Activated CD4-positive, CD25-positive, alpha-beta regulatory T cell treated with anti-CD3 and anti-CD28 coated beads, Interleukin-2, amount 50 U/mL, for 24 hours (primary cell): ENCODE measurements at regions not wholly inside any gene's neighbourhood (a gene's known extent, or its start where the extent isn't known, plus 50 kb on each side); places are given as distances from the start of the nearest gene placed in this dataset.

ENCODE experiments used
- ATAC-seq, 2 donors: fragments of 150-1000 bp; cut with Tn5 transposase; one replicate each; pipeline ENCODE4 v1.10.0; 2021; ENCODE audit warnings: mild to moderate bottlenecking in 1 of 2, moderate library complexity in 1 of 2

GRCh38 chr9:89655990-89656657 lies 51.3 kb downstream of the GADD45G start:
- ATAC-seq, result peak in 1 of 2 donors; percentile 16

DNA sequence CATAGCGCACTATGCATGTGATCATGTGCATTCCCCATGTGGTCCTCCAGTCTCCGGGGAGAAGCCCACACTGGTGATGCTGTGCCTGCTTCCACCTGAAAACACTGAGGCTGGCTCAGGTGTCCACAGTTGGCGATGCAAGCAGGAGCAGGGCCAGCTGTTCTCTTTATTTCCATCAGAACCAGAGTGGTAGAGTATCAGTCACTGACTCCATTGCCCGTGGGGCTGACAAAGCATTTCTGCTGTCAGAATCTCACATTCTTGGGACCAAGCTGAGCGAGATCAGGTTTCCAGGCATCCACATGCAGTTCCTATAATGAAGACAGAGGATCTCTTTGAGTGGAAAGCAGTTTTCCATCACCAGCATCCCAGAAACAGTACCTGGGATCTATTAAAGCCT lies 52.5 kb downstream of the GADD45G start:
- ATAC-seq, result no peak

GRCh38 chr9:89657765-89658164 lies 53.0 kb downstream of the GADD45G start:
- peak; percentile 86 to 87 for ATAC-seq

DNA sequence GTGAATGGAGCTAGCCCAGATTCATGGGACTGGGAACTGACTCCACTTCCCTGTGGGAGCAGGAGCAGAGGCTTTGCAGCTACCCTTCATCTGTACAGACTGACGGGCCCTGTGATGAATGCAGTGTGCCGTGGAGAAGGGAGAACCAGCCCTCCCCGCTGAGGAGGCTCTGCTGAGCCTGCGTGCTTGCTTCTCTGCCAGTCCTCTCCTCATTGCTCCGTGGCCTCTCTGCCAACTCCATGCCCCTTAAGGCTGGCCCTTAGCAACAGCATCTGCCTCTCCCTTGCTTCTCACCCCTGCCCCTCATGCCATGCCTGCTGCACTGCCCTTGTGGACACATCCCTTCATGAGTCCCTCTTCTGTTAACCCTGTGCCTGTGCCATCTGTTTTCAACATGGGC lies 53.6 kb downstream of the GADD45G start:
- ATAC-seq, result no peak

- ATAC-seq, result no peak
Observed at GRCh38 chr9:89658931-89659330, 54.1 kb downstream of the GADD45G start.

GRCh38 chr9:89659473-89659872 lies 54.7 kb downstream of the GADD45G start:
- no peak for ATAC-seq

GRCh38 chr9:89659891-89660685 lies 55.3 kb downstream of the GADD45G start:
- ATAC-seq, result no peak

GRCh38 chr9:89661391-89661949 lies 56.7 kb downstream of the GADD45G start:
- ATAC-seq, result no peak

- ATAC-seq, result no peak
Observed at GRCh38 chr9:89661956-89662717, 57.3 kb downstream of the GADD45G start.

GRCh38 chr9:89662718-89663613 lies 58.2 kb downstream of the GADD45G start:
- no peak for ATAC-seq

DNA sequence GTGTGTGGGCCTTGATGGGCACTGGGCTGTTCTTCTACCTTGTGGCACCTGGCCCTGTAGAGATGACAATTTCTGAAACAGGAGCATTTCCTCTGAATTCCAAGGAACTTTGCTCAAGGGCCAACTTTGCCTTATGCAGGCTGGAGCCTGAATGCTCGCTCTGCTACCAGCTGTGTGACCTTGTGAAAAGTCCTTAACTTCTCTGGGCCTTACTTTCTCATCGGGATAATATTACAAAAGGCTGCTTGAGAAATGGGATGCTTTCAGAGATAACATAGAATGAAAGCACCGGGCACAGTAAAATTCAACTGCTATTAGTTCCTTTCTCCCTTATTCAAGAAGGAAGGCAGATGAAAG lies 58.8 kb downstream of the GADD45G start:
- ATAC-seq, result no peak

DNA sequence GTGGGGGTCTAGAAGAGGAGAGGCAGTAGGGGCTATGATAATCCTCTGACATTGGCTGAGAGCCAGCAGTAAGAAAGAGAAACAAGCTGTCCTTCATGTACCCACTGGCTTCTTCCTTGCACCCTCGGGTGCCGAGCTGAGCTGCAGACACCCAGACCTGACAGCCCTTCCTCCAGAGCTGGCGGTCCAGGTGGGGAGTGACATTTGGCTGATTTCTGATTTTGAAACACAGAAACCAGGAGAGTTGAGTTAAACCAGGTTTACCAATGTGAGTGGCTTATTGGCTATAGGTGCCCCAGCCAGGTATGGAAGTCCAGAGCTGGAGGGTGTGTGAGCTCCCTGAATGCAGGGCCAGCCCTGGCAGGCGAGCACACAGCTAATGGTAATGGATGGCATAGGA lies 59.2 kb downstream of the GADD45G start:
- ATAC-seq, result no peak

DNA sequence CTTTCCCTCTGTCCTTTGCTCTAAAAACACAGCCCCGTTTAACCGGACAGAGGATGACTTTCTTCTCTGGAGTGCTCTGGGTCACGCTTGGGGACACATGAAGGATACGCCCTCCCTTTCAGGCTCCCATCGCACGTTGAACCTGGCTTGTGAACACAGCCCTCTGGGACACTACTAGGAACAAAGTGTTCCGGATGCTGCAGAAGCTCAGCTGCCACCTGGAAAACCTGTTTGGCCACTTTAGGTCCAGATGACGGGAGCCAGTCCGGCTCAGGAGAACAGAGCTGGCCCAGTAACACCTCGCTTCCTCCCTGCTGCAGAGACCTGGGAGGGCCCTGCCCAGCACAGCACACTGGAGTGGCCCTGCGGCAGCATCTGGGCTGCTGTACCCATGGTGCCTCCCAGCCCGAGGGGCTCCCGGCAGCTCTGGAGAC lies 60.1 kb downstream of the GADD45G start:
- ATAC-seq, result no peak

DNA sequence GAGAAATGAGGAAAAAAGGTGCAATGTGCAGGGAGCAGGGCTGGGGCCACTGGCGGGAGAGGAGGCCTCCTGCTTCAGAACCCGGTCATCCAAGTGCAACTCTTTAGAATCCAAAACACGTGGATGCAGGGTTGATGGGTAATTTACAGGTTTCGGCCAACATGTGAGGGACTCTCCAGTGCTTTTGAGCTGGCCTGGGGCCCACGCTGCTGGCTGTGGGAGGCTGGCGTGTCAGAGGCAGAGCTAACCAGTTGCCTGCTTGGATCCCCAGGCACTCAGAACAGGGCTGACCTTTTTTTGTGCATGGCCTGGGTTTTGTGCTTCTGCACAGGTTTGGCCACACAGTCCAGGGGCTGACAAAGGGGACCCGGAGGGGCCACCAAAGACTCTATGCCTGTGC lies 61.6 kb downstream of the GADD45G start:
- no peak for ATAC-seq

DNA sequence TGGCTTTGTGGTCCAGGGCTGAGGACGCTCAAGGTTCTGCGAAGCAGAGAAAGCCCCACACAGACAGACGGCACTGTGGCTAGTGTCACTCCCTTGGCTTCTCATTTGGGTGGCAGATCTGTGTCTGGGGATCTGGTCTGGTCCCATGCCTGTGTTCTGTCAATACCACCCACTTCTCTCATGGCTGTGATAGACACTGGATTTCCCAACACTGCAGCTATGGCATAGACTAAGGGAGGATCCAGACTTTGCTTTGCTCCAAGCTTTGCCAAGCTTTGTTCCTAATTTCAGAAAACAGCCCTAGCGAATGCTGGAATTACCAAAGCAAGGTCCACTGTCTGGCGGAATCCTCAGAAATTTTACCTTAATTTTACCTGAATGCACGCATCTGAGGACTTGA lies 62.1 kb downstream of the GADD45G start:
- ATAC-seq, result no peak

DNA sequence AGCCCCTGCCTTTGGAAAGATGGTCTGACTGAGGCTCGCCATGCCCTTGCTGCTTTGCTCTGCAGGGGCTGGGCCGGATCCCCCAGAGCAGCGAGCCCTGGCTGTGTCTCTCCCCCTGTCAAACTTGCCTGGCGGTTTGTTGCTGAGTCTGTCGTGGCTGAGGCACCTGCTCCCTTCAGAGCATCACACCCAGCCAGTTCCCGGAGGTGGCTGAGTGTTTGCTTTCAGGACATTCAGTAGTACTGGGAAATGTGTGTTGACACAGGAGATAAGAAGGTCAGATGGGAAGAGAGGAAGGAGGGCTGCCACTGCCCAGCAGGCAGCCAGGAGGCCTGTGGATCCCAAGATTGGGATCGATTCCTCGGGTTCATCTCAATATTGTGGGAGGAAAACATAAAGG lies 62.9 kb downstream of the GADD45G start:
- no peak for ATAC-seq

GRCh38 chr9:89668216-89668865 lies 63.5 kb downstream of the GADD45G start:
- ATAC-seq, result no peak

DNA sequence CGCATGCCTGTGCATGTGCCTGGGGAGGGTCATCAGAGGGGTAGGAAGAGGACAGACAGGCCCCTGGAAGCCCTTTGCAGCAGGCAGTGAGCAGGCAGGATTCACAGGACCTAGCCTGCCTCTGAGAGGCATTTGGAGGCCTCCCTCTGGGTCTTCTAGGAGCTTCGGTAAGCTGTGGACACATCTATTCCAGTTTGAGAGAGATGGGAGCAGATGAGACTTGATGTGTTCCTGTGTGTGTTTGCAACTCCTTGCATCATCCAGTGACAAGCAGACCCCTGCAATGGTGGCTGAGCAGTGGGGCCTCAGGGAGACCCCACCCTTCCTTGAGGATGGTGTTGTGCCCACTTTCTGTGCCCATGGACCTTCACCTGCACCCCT lies 64.0 kb downstream of the GADD45G start:
- no peak for ATAC-seq

GRCh38 chr9:89669361-89669842 lies 64.6 kb downstream of the GADD45G start:
- no peak for ATAC-seq

GRCh38 chr9:89670114-89670513 lies 65.3 kb downstream of the GADD45G start:
- no peak for ATAC-seq

DNA sequence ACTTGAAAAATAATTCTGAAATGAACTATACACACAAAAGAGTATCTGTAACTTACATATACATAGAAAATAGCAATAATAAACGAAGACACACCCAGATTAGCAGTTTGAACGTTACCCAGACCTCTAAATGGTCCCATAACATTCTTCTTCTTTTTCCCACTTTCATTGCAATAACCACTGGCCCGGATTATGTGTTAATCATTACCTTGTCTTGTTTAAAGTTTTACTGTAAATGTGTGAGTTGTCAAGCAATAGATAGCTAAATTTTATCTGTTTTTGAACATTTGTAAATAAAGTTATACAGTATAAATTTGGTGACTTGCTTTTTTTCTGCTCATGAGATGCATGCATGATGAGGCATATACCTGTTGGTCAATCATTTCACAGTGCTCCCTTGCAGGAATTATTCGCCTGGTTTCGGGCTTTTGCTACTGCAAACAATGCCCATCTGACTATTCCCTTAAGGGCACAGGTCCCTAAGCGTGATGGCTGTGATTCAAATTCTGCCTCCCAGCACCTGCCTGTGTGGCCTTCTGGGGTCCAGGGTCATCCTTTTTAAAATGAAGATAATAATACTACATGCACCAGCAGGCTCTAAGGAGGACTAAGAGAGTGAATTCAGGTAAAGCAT lies 66.1 kb downstream of the GADD45G start:
- no peak for ATAC-seq
